Psoas muscle (tissue), 7 donors: ENCODE measurements at regions not wholly inside any gene's neighbourhood (a gene's known extent, or its start where the extent isn't known, plus 50 kb on each side); places are given as distances from the start of the nearest gene placed in this dataset.
"Not testable (repeated sequence)": the region's sequence is repeated elsewhere in the genome, so short reads cannot be mapped to it uniquely, and the experiment has no call there.

ENCODE experiments used
- ATAC-seq, 4 donors: fragments of 200-7000 bp; cut with Tn5 transposase; one replicate each; pipeline ENCODE4 v1.9.1; 2020; ENCODE audit warnings: moderate library complexity in 3 of 4, mild to moderate bottlenecking in 2 of 4
- DNase-seq, 2 donors: peaks; one replicate each; pipeline ENCODE4 v3.0.0-alpha.2; 2020
- H3K27ac ChIP-seq: fragments of 200-600 bp; one replicate; pipeline ENCODE4 v1.8.0; 2022
- H3K27me3 ChIP-seq, 3 donors: fragments of 200-600 bp in 1 of 3; one replicate each; pipeline versions ENCODE4 v1.6.1 to v1.8.0; 2013 to 2022; ENCODE audit warnings: low read length in 2 of 3, mild to moderate bottlenecking in 2 of 3, moderate library complexity in 1 of 3; ENCODE audit not compliant: insufficient read depth in 3 of 3
- H3K36me3 ChIP-seq, 2 donors: fragments of 200-600 bp in 1 of 2; one replicate each; pipeline versions ENCODE4 v1.6.1 to v1.8.0; 2013 to 2022; ENCODE audit warnings: low read depth in 1 of 2, mild to moderate bottlenecking in 1 of 2, moderate library complexity in 1 of 2; ENCODE audit not compliant: insufficient read depth in 1 of 2
- H3K4me1 ChIP-seq: fragments of 200-600 bp; one replicate; pipeline ENCODE4 v1.8.0; 2022
- H3K4me3 ChIP-seq: fragments of 200-600 bp; one replicate; pipeline ENCODE4 v1.8.0; 2022; ENCODE audit warnings: mild to moderate bottlenecking
- H3K9me3 ChIP-seq: fragments of 200-600 bp; one replicate; pipeline ENCODE4 v1.8.0; 2022
- WGBS, 3 donors: extraction: QIAGEN DNeasy Blood & Tissue Kit; methylation state at CpG; one replicate each; pipeline versions ENCODE4 v1.1.6 to v1.1.7; 2013; 5-methylcytosine and 5-hydroxymethylcytosine counted together
- intact Hi-C, 2 donors: fragments of 100-400 bp; cut with DNase I; formaldehyde crosslinking; loops; one replicate each; pipeline versions ENCODE4 v1.11.0 to v1.14.2; 2022
- TF ChIP-seq, protein P1 (sequence below): fragments of 200-600 bp; IDR thresholded peaks from one replicate; pipeline ENCODE4 v1.8.0; 2022; ENCODE audit warnings: antibody characterized with exemption
- donor health status: healthy with polysubstance abuse.
- donor health status: DM: no; HTN: no; CAD: no; lungs with moderate emphysema.
- donor health status: Bipolar disorder and iron deficiency.
- donor health status: healthy.
- donor health status: DM: yes; HTN: yes; CAD: no.
- donor health status: DM: no; HTN: no; CAD: no.
- donor health status: DM: yes; HTN: yes; CAD: no.

DNA sequence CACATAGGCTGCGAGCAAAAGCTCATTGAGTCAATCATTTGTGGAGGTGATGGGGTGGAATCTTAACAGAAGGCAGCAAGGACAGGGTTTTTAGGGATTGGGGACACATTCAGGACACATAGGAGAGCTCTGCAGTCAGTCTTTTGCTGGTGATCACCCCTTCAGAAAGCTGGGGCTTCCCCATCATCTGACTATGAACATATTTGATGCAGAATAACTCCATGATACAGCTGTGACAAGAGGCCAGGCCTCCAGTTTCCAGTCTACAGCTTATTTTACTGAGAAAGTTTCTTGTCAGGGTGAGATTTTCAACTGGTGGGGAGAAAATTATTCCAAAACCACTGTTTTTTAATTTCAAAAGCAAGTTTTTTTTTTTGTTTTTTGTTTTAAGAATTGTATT lies 134.2 kb downstream of the TMEM30B start:
- H3K36me3 ChIP-seq: no peaks in the 10 kb centered on the region
- peak overlapping the region; percentile 98 for H3K27ac ChIP-seq
- no peak for ATAC-seq
- TF ChIP-seq, protein P1, sequence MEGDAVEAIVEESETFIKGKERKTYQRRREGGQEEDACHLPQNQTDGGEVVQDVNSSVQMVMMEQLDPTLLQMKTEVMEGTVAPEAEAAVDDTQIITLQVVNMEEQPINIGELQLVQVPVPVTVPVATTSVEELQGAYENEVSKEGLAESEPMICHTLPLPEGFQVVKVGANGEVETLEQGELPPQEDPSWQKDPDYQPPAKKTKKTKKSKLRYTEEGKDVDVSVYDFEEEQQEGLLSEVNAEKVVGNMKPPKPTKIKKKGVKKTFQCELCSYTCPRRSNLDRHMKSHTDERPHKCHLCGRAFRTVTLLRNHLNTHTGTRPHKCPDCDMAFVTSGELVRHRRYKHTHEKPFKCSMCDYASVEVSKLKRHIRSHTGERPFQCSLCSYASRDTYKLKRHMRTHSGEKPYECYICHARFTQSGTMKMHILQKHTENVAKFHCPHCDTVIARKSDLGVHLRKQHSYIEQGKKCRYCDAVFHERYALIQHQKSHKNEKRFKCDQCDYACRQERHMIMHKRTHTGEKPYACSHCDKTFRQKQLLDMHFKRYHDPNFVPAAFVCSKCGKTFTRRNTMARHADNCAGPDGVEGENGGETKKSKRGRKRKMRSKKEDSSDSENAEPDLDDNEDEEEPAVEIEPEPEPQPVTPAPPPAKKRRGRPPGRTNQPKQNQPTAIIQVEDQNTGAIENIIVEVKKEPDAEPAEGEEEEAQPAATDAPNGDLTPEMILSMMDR: no peak
- peaks cover 9% of the 10 kb centered on the region for H3K9me3 ChIP-seq
- H3K4me3 ChIP-seq: no peak overlapping the region
- intact Hi-C loops: loop anchor here in 1 of 2 donors (5.0 kb wide), 1 partner anchor 40 kb away; no protein-coding TSS in a partner anchor
- H3K27me3 ChIP-seq: no peaks in the 10 kb centered on the region
- H3K4me1 ChIP-seq: peaks cover 30% of the 10 kb centered on the region
- WGBS, 3 donors: 52 to 83% (median 74%) methylated on average over 1 of the region's 1 CpG
- DNase-seq: no peak

DNA sequence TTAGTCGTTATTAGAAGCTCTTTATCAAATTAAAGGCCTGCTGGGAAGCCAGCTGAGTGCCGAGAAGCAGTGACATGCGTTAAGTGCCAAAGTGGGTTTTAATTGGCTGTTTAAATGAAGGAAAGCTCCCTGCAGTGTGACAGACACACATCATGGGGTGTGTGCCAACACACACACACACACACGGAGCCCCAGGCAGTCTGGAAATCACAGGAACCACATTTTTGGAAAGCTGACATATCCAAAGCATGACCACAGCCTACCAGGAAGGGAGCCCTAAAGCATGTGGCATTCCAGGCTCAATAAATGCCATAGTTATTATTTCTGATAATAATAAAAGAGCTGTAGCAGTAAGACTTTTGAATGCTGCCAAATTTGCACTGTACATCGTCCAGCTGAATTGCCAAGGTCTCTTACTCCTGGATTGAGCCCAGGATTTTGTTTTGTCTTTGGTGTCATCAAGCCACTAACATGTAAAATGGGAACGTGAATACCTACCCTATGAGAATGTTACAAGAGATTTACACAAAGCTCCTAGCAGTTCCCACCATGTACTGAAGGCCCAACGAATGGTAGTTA lies 135.1 kb downstream of the TMEM30B start:
- DNase-seq (no peak), ATAC-seq (peak; percentile 19 to 35 (median 26))
- Histone ChIP-seq H3K4me3 (peak overlapping the region; percentile 11), H3K9me3 (peaks cover 9% of the 10 kb centered on the region), H3K27ac (peak overlapping the region; percentile 98), H3K27me3 (no peaks in the 10 kb centered on the region), H3K4me1 (peaks cover 30% of the 10 kb centered on the region), H3K36me3 (no peaks in the 10 kb centered on the region)
- intact Hi-C loops: loop anchor here (2.0 to 5.0 kb wide), 2 partner anchors 15 to 41 kb away; no protein-coding TSS in a partner anchor
- 17 to 35% (median 21%) methylated on average over 7 of the region's 7 CpGs for WGBS, 3 donors
- TF ChIP-seq, protein P1: no peak

DNA sequence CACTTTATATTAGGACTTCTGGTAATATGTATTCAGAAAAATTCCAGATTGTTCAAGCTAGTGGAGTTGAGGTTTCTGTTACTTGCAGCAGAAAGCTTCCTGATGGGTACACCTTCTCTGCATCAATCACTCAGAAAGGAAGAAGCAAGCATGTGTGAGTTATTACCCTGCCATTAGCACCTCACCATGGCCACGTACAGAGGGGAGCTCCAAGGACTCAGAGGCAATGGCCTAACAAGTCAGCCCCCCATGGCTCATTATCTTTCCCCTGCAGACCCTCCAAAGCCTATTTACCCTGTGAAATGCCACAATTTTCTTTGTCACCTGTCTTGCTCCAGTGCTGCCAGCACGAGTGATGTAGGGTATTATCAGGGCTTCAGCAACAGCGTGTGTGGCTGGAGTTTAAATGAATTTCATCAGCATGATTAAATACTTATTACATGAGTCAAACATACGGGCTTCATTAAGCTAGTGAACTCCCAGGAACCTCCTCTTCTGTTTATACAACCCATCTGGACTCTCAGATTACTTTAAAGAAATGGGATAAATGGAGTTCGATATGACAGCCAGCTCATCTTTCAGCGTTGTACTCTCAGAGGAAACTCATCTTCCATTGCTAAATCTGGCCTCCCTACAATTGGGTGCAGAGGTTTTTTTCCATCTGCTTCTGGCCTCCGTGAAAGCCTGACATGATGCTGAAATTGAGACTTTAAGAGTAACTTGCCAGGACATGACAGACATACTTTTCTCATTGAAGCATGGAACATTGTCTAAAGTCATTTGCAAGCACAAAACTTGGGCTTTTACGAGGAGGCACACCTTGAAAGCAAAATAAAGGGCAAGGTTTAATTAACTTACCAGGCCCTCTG lies 135.9 kb downstream of the TMEM30B start:
- peak overlapping the region; percentile 11 for H3K4me3 ChIP-seq
- no peaks in the 10 kb centered on the region for H3K27me3 ChIP-seq
- TF ChIP-seq, protein P1: no peak
- intact Hi-C loops: loop anchor here (2.0 to 5.0 kb wide), 2 partner anchors 14 to 42 kb away; no protein-coding TSS in a partner anchor
- peaks cover 30% of the 10 kb centered on the region for H3K4me1 ChIP-seq
- 19 to 21% (median 20%) methylated on average over 8 of the region's 8 CpGs for WGBS, 3 donors
- peak overlapping the region; percentile 98 for H3K27ac ChIP-seq
- no peaks in the 10 kb centered on the region for H3K36me3 ChIP-seq
- peak; percentile 59 to 80 (median 72) for ATAC-seq
- H3K9me3 ChIP-seq: peaks cover 9% of the 10 kb centered on the region
- DNase-seq: no peak

DNA sequence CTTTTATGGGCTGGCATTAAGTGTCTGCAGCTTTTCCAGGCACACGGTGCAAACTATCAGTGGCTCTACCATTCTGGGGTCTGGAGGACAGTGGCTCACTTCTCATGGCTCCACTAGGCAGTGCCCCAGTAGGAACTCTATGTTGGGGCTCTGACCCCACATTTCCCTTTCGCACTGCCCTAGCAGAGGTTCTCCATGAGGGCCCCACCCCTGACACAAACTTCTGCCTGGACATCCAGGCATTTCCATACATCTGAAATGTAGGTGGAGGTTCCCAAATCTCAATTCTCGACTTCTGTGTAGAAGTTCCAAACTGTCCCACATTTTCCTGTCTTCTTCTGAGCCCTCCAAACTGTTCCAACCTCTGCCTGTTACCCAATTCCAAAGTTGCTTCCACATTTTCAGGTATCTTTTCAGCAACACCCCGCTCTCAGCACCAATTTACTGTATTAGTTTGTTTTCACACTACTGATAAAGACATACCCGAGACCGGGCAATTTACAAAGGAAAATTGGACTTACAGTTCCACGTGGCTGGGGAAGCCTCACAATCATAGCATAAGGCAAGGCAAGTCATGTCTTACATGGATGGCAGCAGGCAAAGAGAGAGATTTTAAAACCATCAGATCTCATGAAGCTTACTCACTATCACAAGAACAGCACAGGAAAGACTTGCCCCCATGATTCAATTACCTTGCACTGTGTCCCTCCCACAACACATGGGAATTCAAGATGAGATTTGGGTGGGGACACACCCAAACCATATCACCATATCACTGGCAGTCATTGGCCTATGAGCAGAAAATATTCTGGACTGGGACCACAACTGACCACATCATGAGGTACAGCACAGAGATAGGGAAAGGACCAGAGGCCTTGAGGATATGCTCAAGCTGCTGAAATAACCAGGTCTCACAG lies 136.8 kb downstream of the TMEM30B start:
- peaks cover 30% of the 10 kb centered on the region for H3K4me1 ChIP-seq
- H3K27ac ChIP-seq: peak overlapping the region; percentile 98
- intact Hi-C loops: loop anchor here (2.0 to 5.0 kb wide), 2 partner anchors 14 to 43 kb away; no protein-coding TSS in a partner anchor
- not testable (repeated sequence) for H3K36me3 ChIP-seq, DNase-seq, H3K27me3 ChIP-seq, H3K4me3 ChIP-seq, H3K9me3 ChIP-seq
- ATAC-seq: peak in 1 of 4 donors; percentile 3
- WGBS, 3 donors: 85 to 96% (median 94%) methylated on average over 7 of the region's 7 CpGs
